ENCODE measurements at regions not wholly inside any gene's neighbourhood (a gene's known extent, or its start where the extent isn't known, plus 50 kb on each side); places are given as distances from the start of the nearest gene placed in this dataset.

GRCh38 chr11:112499153-112499880 lies 238.7 kb upstream of the PLET1 start:
- TF ChIP-seq, protein P1, sequence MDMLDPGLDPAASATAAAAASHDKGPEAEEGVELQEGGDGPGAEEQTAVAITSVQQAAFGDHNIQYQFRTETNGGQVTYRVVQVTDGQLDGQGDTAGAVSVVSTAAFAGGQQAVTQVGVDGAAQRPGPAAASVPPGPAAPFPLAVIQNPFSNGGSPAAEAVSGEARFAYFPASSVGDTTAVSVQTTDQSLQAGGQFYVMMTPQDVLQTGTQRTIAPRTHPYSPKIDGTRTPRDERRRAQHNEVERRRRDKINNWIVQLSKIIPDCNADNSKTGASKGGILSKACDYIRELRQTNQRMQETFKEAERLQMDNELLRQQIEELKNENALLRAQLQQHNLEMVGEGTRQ (IDR thresholded peaks at IDR 0.05; ENCODE audit: low read depth, low read length): no peak
- TF ChIP-seq CTCF (conservative IDR thresholded peaks at IDR 0.05; ENCODE audit: low read depth, low read length): no peak
- TF ChIP-seq POLR2A (IDR thresholded peaks at IDR 0.05; ENCODE audit: low read depth, low read length): no peak
- TF ChIP-seq RAD21 (IDR thresholded peaks at IDR 0.05; ENCODE audit: low read length): no peak
- TF ChIP-seq SMC3 (IDR thresholded peaks at IDR 0.05; ENCODE audit: low read depth, low read length): no peak
- TF ChIP-seq ELK1 (IDR thresholded peaks at IDR 0.05; ENCODE audit: borderline replicate concordance, low read depth, low read length): no peak
